IMR-90 (cell line): ENCODE measurements at regions not wholly inside any gene's neighbourhood (a gene's known extent, or its start where the extent isn't known, plus 50 kb on each side); places are given as distances from the start of the nearest gene placed in this dataset.

Experiments used
- ATAC-seq: fragments of 200-7000 bp; cut with Tn5 transposase; 2 replicates; pipeline ENCODE4 v1.9.1; 2020; ENCODE audit warnings: low read depth, mild to moderate bottlenecking, moderate library complexity
- BruUV-seq: library from RNA; stranded (reverse); fragments of 400-500 nt; replicated peaks from 2 replicates; lab custom pipeline; 2021; lab: Mats Ljungman, UMichigan
- CTCF ChIA-PET: fragments of 300-600 bp; formaldehyde crosslinking; extraction: SDS; loops from one replicate; lab custom pipeline; 2021; ENCODE audit warnings: antibody characterized with exemption; lab: Yijun Ruan, JAX
- POLR2A ChIA-PET: fragments of 300-600 bp; sonication (Branson Sonifier 250); formaldehyde crosslinking; loops from one replicate; lab custom pipeline; 2022; ENCODE audit warnings: antibody characterized with exemption; ENCODE audit not compliant: unreplicated experiment; lab: Charles Lee
- DNase-seq: peaks from one replicate; pipeline ENCODE4 v3.0.0; 2013
- H2AFZ ChIP-seq: replicated peaks from 2 replicates; pipeline ENCODE3; 2013; ENCODE audit warnings: low read length, mild to moderate bottlenecking; ENCODE audit not compliant: poor library complexity
- H2AK5ac ChIP-seq: 2 replicates; pipeline ENCODE4 v1.6.1; 2013; ENCODE audit warnings: low read depth, low read length, inconsistent platforms
- H2AK9ac ChIP-seq: replicated peaks from 2 replicates; pipeline ENCODE3; 2013; ENCODE audit warnings: mild to moderate bottlenecking, low read depth, low read length, moderate library complexity; ENCODE audit not compliant: poor library complexity
- H2BK120ac ChIP-seq: 2 replicates; pipeline ENCODE4 v1.6.1; 2013; ENCODE audit warnings: low read depth, low read length, inconsistent platforms
- H2BK15ac ChIP-seq: 3 replicates; pipeline ENCODE4 v1.6.1; 2013; ENCODE audit warnings: low read depth, low read length, inconsistent platforms
- H2BK20ac ChIP-seq: 2 replicates; pipeline ENCODE4 v1.6.1; 2013; ENCODE audit warnings: low read depth, mild to moderate bottlenecking, inconsistent platforms, low read length, moderate library complexity
- H2BK5ac ChIP-seq: 2 replicates; pipeline ENCODE4 v1.6.1; 2013; ENCODE audit warnings: mild to moderate bottlenecking, low read depth, low read length, inconsistent platforms; ENCODE audit not compliant: poor library complexity, severe bottlenecking
- H3K14ac ChIP-seq: replicated peaks from 2 replicates; pipeline ENCODE4 v1.6.1; 2013; ENCODE audit warnings: low read depth, low read length, inconsistent platforms
- H3K18ac ChIP-seq: 2 replicates; pipeline ENCODE4 v1.6.1; 2013; ENCODE audit warnings: low read depth, low read length, control low read depth
- H3K23ac ChIP-seq: 2 replicates; pipeline ENCODE4 v1.6.1; 2013; ENCODE audit warnings: low read depth, low read length, inconsistent platforms
- H3K27ac ChIP-seq: 2 replicates; pipeline ENCODE4 v1.5.1; 2013; ENCODE audit warnings: mild to moderate bottlenecking, control low read depth, low read length; ENCODE audit not compliant: insufficient read depth
- H3K27me3 ChIP-seq: 2 replicates; pipeline ENCODE4 v1.6.1; 2013; ENCODE audit warnings: low read length; ENCODE audit not compliant: control insufficient read depth, insufficient read depth
- H3K36me3 ChIP-seq: 2 replicates; pipeline ENCODE4 v1.6.1; 2013; ENCODE audit warnings: low read length, mixed read lengths; ENCODE audit not compliant: control insufficient read depth, insufficient read depth
- H3K4ac ChIP-seq: 2 replicates; pipeline ENCODE4 v1.6.1; 2013; ENCODE audit warnings: low read depth, low read length, inconsistent platforms
- H3K4me1 ChIP-seq: 2 replicates; pipeline ENCODE4 v1.6.1; 2013; ENCODE audit warnings: low read length, mixed read lengths; ENCODE audit not compliant: control insufficient read depth, insufficient read depth
- H3K4me2 ChIP-seq: 2 replicates; pipeline ENCODE4 v1.6.1; 2013; ENCODE audit warnings: low read depth, mild to moderate bottlenecking, control low read depth, low read length, moderate library complexity
- H3K4me3 ChIP-seq: 2 replicates; pipeline ENCODE4 v1.5.1; 2013; ENCODE audit warnings: low read depth, mild to moderate bottlenecking, control low read depth, low read length, moderate library complexity; ENCODE audit not compliant: insufficient read depth
- H3K56ac ChIP-seq: 2 replicates; pipeline ENCODE4 v1.6.1; 2013; ENCODE audit warnings: low read length, inconsistent platforms; ENCODE audit not compliant: insufficient read depth; ENCODE audit errors: extremely low read depth
- H3K79me1 ChIP-seq, 2 experiments: 2 replicates each; pipeline ENCODE4 v1.6.1; 2013; ENCODE audit warnings: low read length in 2 of 2, inconsistent platforms in 1 of 2, low read depth in 1 of 2
- H3K9ac ChIP-seq: 2 replicates; pipeline ENCODE4 v1.6.1; 2013; ENCODE audit warnings: low read depth, low read length, control low read depth
- H3K9me1 ChIP-seq: 2 replicates; pipeline ENCODE4 v1.6.1; 2013; ENCODE audit warnings: low read length, inconsistent platforms; ENCODE audit not compliant: insufficient read depth
- H3K9me3 ChIP-seq: 2 replicates; pipeline ENCODE4 v1.6.1; 2013; ENCODE audit warnings: low read length; ENCODE audit not compliant: control insufficient read depth, insufficient read depth
- H4K20me1 ChIP-seq: 2 replicates; pipeline ENCODE4 v1.6.1; 2013; ENCODE audit warnings: low read length, inconsistent platforms; ENCODE audit not compliant: insufficient read depth
- H4K5ac ChIP-seq: 2 replicates; pipeline ENCODE4 v1.6.1; 2013; ENCODE audit warnings: mild to moderate bottlenecking, low read depth, low read length, control low read depth
- H4K8ac ChIP-seq, 2 experiments: 2 replicates each; pipeline ENCODE4 v1.6.1; 2013; ENCODE audit warnings: low read depth in 2 of 2, low read length in 2 of 2, control low read depth in 1 of 2, inconsistent platforms in 1 of 2
- H4K91ac ChIP-seq: 2 replicates; pipeline ENCODE4 v1.6.1; 2013; ENCODE audit warnings: low read depth, low read length, inconsistent platforms; ENCODE audit not compliant: insufficient read depth
- POLR2A ChIP-seq: IDR thresholded peaks from 2 replicates; pipeline ENCODE4 v1.6.1; 2012; ENCODE audit warnings: mild to moderate bottlenecking, low read depth, low read length
- WGBS, 2 experiments: methylation state at CpG; one replicate each; pipeline versions ENCODE4 v1.1.5 to v1.1.7; 2013; ENCODE audit warnings: missing lambda C conversion rate in 2 of 2; ENCODE audit not compliant: insufficient read length in 1 of 2; ENCODE audit errors: extremely low coverage in 2 of 2; 5-methylcytosine and 5-hydroxymethylcytosine counted together
- dilution Hi-C: fragments of 300-500 bp; cut with HindIII; formaldehyde crosslinking; loops from one replicate; pipeline ENCODE4 v1.14.3; 2018; ENCODE audit warnings: low sequenced_read_pairs; ENCODE audit not compliant: unreplicated experiment
- in situ Hi-C: fragments of 300-500 bp; cut with MboI; formaldehyde crosslinking; loops from 3 replicates; pipeline ENCODE4 v1.14.3; 2019; ENCODE audit warnings: low sequenced_read_pairs, inconsistent platforms, mixed read lengths
- intact Hi-C: fragments of 100-400 bp; cut with micrococcal nuclease; formaldehyde crosslinking; loops from 2 replicates; pipeline ENCODE4 v1.10.0; 2022

DNA sequence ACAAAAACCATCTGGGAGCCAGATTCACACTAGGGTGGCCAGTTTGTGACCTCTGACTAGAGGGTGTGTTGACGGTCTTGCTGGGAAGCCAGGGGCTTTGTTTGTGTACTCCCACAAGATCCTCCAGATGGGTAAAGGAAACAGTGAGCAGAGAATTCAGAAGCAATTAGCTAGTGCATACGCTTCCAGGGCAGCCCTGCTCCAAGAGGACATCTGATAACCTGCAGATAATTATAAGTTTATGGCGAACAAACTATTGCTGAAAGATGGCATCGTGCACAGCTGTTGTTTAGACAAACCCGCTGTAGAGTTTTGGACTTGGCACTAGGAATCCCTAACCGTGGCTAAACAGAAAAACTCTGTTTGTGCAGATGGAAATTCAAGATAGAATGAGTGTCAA lies 326.4 kb downstream of the TGFB2 start:
- POLR2A ChIA-PET = interaction anchor here (0.6 kb wide), 1 partner anchor 345 kb away, joined by 9 read pairs; no protein-coding TSS in a partner anchor

More for the DNA sequence above, 326.4 kb downstream of the TGFB2 start:
- H3K4me1 ChIP-seq = peaks cover 4% of the 10 kb centered on the region
- H3K4me3 ChIP-seq = no peak overlapping the region
- intact Hi-C loops (loop anchor here (5.0 to 10.0 kb wide), 2 partner anchors 177 to 324 kb away; partner anchors contain the start of gene TGFB2), dilution Hi-C loops (no loop called here), in situ Hi-C loops (no loop called here)
- ATAC-seq (peak; percentile 40), DNase-seq (peak; percentile 31)
- H2BK120ac ChIP-seq = 0 out of 2 replicates have a peak overlapping the region, but pooled peaks have one; percentile 44
- H3K79me1 ChIP-seq = no peaks in the 10 kb centered on the region
- no TSS peak for BruUV-seq
- H2AK9ac ChIP-seq = no peak overlapping the region
- H3K23ac ChIP-seq = no peak overlapping the region
- H4K8ac ChIP-seq = no peak overlapping the region
- no peak overlapping the region; the same call in 1 of the 2 replicates for H3K4me2 ChIP-seq
- no peak for TF ChIP-seq POLR2A
- no peak overlapping the region for H2BK20ac ChIP-seq
- H3K18ac ChIP-seq = no peak overlapping the region
- no peak overlapping the region for H2AFZ ChIP-seq
- no peak overlapping the region for H2BK15ac ChIP-seq
- H3K9me1 ChIP-seq = no peaks in the 10 kb centered on the region
- no peak overlapping the region for H3K56ac ChIP-seq
- no peak overlapping the region for H3K14ac ChIP-seq
- H3K27me3 ChIP-seq = no peaks in the 10 kb centered on the region
- H4K5ac ChIP-seq = no peak overlapping the region
- H3K36me3 ChIP-seq = no peaks in the 10 kb centered on the region
- no peaks in the 10 kb centered on the region for H3K9me3 ChIP-seq
- H4K91ac ChIP-seq = 0 out of 2 replicates have a peak overlapping the region, but pooled peaks have one; percentile 32
- H2AK5ac ChIP-seq = peak overlapping the region; percentile 18; the same call in 1 of the 2 replicates
- no peak overlapping the region for H3K27ac ChIP-seq
- CTCF ChIA-PET = interaction anchor here (0.6 kb wide), 1 partner anchor 962 kb away, joined by 3 read pairs; no protein-coding TSS in a partner anchor
- no peak overlapping the region for H3K9ac ChIP-seq
- no peak overlapping the region for H2BK5ac ChIP-seq
- no peak overlapping the region; the same call in 1 of the 2 replicates for H3K4ac ChIP-seq
- H4K20me1 ChIP-seq = no peaks in the 10 kb centered on the region
- 0% methylated on average over 2 of the region's 6 CpGs; no CpG with 5 or more reads in 1 of the 2 experiments for WGBS, 2 experiments
